ENCODE measurements at regions not wholly inside any gene's neighbourhood (a gene's known extent, or its start where the extent isn't known, plus 50 kb on each side); places are given as distances from the start of the nearest gene placed in this dataset.

DNA sequence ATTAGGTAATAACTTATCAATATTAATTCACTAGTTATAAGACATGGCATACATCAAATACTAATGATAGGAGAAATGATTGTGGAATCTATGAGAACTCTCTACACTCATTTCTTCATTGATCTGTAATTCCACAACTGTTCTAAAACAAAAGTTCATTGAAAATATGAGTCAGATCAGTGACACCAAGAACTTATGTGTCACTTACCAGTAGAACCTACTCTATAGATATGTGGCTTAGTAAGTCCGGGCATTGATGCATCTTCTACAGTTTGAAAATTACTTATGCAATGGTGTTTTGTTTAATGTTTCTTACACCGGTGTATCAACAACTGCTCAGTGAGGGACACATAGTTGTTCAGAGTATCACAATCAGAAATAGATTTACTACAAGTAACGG lies 520.3 kb downstream of the ARAP2 start:
- intact Hi-C loops (cut with micrococcal nuclease) = loop anchor here (10.0 kb wide), 1 partner anchor 211 kb away; no protein-coding TSS in a partner anchor
- Mint-ChIP-seq H3K4me1 (no peaks in the 10 kb centered on the region), H3K36me3 (ENCODE audit: low read depth) (no peaks in the 10 kb centered on the region), H3K4me3 (no peak overlapping the region), H3K27ac (no peak overlapping the region), H3K27me3 (no peaks in the 10 kb centered on the region), H3K9me3 (no peaks in the 10 kb centered on the region)
- no peak for DNase-seq

DNA sequence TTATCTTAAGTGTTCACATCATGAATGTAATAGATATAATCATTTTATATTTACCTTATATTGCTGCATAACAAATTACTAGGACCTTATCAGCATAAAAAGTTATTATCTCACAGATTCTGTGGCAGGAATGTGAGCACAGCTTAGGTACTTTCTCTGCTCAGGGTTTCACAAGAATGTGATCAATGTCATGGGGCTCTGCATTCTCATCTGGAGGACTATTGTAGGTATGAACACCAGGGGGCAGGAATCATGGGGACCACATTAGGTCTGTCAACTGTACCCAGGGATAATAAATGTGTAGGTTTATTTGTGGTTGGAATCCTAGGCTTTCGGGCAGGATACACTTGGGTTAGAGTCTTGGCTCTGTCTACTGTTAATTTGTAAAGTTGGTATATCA lies 519.2 kb downstream of the ARAP2 start:
- H3K36me3 Mint-ChIP-seq (ENCODE audit: low read depth) = no peaks in the 10 kb centered on the region
- H3K4me1 Mint-ChIP-seq = no peaks in the 10 kb centered on the region
- no peaks in the 10 kb centered on the region for H3K9me3 Mint-ChIP-seq
- DNase-seq = no peak
- no peak overlapping the region for H3K4me3 Mint-ChIP-seq
- H3K27me3 Mint-ChIP-seq = no peaks in the 10 kb centered on the region
- no peak overlapping the region for H3K27ac Mint-ChIP-seq
- intact Hi-C loops (cut with micrococcal nuclease) = loop anchor here (10.0 kb wide), 1 partner anchor 210 kb away; no protein-coding TSS in a partner anchor

DNA sequence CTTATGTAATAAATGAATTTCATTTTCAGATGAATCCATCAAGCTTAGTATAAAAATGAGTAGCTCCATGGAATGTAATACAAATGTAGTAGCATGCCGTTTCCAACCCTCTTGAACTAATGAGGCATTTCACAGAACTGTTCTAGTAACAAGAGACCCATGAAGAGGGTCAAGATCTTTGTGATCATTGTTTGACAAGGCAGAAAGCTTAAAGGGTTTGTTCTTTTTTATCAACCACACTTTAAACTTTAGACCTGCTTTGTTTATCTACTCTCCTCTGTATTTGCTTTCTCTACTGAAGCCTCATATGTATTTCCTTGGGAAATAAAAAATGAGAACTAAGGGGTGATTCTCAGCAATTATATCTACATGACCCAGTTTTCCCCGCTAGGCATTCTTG lies 513.9 kb downstream of the ARAP2 start:
- no peaks in the 10 kb centered on the region for H3K9me3 Mint-ChIP-seq
- intact Hi-C loops (cut with micrococcal nuclease) = no loop called here
- H3K4me3 Mint-ChIP-seq = no peak overlapping the region
- H3K27ac Mint-ChIP-seq = no peak overlapping the region
- DNase-seq = no peak
- no peaks in the 10 kb centered on the region for H3K4me1 Mint-ChIP-seq
- no peaks in the 10 kb centered on the region for H3K27me3 Mint-ChIP-seq
- no peaks in the 10 kb centered on the region for H3K36me3 Mint-ChIP-seq (ENCODE audit: low read depth)

DNA sequence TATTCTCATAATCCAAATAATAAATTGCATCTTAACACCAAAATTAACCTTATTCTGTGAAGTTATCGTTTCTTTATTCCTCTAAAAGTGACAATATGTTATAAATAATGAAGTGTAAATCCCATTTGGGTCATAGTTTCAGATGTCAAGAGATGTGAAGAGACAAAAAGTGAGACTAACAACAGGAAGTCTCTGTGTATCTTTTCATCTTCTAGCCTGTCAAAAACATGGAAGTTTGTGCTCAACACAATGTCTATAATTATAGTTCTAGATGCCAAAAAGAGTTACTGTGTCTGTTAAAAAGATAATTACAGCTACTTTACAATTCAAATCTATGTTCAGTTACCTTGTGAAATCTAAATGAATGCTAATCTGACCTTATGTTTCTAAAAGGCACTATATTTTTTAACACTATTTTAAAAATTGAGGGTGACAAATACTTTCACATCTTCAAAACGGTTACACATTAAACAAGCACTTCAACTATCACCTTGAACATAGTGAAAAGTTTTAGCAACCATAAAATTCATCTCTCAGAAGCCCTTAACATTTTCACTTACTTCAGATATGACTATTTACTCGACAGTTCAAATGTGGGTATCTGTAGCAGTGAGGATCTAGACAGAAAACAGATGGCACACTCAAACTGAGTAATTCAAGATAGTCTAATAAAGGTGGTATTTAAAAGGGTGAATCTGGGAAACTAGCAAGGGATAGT lies 509.8 kb downstream of the ARAP2 start:
- H3K27ac Mint-ChIP-seq = no peak overlapping the region
- H3K9me3 Mint-ChIP-seq = no peaks in the 10 kb centered on the region
- intact Hi-C loops (cut with micrococcal nuclease) = no loop called here
- no peak for DNase-seq
- H3K27me3 Mint-ChIP-seq = no peaks in the 10 kb centered on the region
- H3K4me3 Mint-ChIP-seq = no peak overlapping the region
- H3K4me1 Mint-ChIP-seq = no peaks in the 10 kb centered on the region
- no peaks in the 10 kb centered on the region for H3K36me3 Mint-ChIP-seq (ENCODE audit: low read depth)

DNA sequence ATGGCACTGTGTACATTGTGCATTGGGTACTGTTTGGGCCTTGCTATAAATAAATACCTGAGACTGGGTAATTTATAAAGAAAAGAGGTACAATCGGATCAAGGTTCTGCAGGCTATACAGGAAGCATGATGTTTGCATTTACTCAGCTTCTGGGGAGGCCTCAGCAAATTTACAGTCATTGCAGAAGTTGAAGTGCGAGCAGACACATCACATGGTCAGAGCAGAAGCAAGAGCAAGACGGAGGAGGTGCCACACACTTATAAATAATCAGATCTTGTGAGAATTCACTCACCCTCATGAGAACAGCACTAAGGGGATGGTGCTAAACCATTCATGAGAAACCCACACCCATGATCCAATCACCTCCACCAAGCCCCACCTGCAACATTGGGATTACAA lies 505.0 kb downstream of the ARAP2 start:
- H3K27me3 Mint-ChIP-seq = no peaks in the 10 kb centered on the region

DNA sequence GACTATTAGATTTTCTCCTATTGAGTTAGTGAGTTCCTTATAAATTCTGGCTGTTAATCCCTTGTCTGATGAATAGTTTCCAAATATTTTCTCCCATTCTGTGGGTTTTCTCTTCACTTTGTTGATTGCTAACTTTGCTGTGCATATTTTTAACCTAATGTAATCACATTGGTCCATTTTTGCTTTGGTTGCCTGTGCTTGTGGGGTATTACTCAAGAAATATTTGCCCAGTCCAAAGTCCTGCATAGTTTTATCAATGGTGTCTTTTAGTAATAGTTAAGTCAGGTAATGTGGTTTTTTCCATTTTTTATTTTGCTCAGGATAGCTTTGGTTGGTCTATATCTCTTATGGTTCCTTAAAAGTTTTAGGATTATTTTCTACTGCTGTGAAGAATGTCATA lies 490.3 kb downstream of the ARAP2 start:
- H3K36me3 Mint-ChIP-seq (ENCODE audit: low read depth) = no peaks in the 10 kb centered on the region
- intact Hi-C loops (cut with micrococcal nuclease) = no loop called here
- no peaks in the 10 kb centered on the region for H3K9me3 Mint-ChIP-seq
- no peak overlapping the region for H3K27ac Mint-ChIP-seq
- H3K27me3 Mint-ChIP-seq = no peaks in the 10 kb centered on the region
- DNase-seq = no peak
- no peak overlapping the region for H3K4me3 Mint-ChIP-seq
- no peaks in the 10 kb centered on the region for H3K4me1 Mint-ChIP-seq

More for the DNA sequence above, 505.0 kb downstream of the ARAP2 start:
- H3K27ac Mint-ChIP-seq = no peak overlapping the region
- no peak for DNase-seq
- no peaks in the 10 kb centered on the region for H3K36me3 Mint-ChIP-seq (ENCODE audit: low read depth)
- no peaks in the 10 kb centered on the region for H3K4me1 Mint-ChIP-seq
- intact Hi-C loops (cut with micrococcal nuclease) = no loop called here
- no peak overlapping the region for H3K4me3 Mint-ChIP-seq
- H3K9me3 Mint-ChIP-seq = no peaks in the 10 kb centered on the region

DNA sequence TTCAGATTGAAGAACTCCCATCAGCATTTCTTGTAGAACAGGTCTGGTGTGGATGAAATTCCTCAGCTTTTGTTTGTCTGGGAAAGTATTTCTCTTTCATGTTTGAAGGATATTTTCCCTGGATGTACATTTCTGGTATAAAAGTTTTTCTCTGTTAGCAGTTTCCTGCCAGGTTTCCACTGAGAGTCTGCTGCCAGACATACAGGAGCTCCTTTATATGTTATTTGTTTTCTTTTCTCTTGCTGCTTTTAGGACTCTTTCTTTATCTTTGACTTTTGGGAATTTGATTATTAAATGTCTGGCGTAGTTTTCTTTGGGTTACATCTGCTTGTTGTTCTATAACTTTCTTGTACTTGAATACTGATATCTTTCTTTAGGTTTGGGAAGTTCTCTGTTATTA lies 486.5 kb downstream of the ARAP2 start:
- H3K9me3 Mint-ChIP-seq = no peaks in the 10 kb centered on the region
- H3K4me3 Mint-ChIP-seq = no peak overlapping the region
- no peaks in the 10 kb centered on the region for H3K27me3 Mint-ChIP-seq
- DNase-seq = no peak
- intact Hi-C loops (cut with micrococcal nuclease) = no loop called here
- no peak overlapping the region for H3K27ac Mint-ChIP-seq
- no peaks in the 10 kb centered on the region for H3K36me3 Mint-ChIP-seq (ENCODE audit: low read depth)
- no peaks in the 10 kb centered on the region for H3K4me1 Mint-ChIP-seq

DNA sequence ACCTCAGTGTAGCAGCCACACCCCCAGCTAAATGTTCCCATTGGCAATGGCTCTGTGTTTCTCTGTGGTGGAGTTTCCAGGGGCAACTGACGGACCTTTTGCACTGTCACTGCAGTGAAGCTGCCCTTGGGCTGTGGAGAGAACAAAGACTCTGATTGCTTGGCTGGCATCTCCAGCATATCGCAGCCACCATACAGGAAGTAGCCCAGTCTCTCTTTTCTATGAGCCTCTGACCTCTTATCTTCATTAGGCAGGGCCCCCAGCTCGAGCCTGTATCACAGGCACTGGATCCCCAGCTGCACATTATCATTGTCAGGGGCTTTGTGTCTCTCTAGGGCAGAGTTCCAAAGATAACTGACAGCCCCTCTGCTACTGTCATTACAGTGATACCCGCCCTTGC lies 483.5 kb downstream of the ARAP2 start:
- Mint-ChIP-seq H3K27me3 (no peaks in the 10 kb centered on the region), H3K36me3 (ENCODE audit: low read depth) (no peaks in the 10 kb centered on the region), H3K27ac (no peak overlapping the region), H3K4me3 (no peak overlapping the region), H3K9me3 (no peaks in the 10 kb centered on the region), H3K4me1 (no peaks in the 10 kb centered on the region)
- no peak for DNase-seq
- intact Hi-C loops (cut with micrococcal nuclease) = no loop called here

DNA sequence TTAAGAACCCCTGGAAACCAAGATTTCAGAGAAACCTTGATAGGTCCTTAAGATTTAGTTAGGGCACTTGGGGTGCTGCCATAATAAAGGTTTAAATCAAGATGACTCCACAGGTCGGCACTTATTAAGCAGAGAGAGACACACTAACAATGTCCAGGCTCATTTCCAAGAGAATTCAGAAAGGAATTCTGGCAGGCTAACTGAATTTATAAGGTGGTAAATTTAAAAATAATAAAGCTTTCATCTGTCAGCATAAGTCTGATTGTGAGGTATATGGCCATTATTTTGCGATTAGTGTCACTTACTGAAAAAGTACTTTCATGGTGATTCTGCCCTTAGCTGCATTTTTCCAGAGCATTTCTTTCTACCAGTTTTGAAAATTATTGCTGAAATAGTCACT lies 472.7 kb downstream of the ARAP2 start:
- intact Hi-C loops (cut with micrococcal nuclease) = no loop called here
- no peaks in the 10 kb centered on the region for H3K4me1 Mint-ChIP-seq
- H3K27me3 Mint-ChIP-seq = no peaks in the 10 kb centered on the region
- H3K9me3 Mint-ChIP-seq = no peaks in the 10 kb centered on the region
- DNase-seq = no peak
- H3K4me3 Mint-ChIP-seq = no peak overlapping the region
- no peaks in the 10 kb centered on the region for H3K36me3 Mint-ChIP-seq (ENCODE audit: low read depth)
- no peak overlapping the region for H3K27ac Mint-ChIP-seq

DNA sequence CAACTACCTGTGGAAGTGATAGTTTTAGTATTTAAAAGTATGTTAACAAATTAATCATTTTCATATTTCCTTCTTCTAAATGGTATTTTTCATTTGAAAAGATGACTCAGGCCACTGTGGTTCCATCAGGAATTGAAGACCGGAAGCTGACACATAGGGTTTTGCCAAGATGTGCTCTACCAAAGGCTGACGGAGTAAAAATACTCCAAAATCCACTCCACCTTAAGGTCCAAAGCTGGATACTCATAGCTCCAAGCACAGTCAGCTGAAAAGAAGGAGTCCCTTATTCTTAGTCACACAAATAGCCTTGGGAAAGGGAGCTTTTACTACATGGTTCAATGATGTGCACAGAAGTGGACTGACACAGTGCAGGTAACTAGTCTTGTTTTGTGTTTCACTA lies 472.0 kb downstream of the ARAP2 start:
- Mint-ChIP-seq H3K4me3 (no peak overlapping the region), H3K9me3 (no peaks in the 10 kb centered on the region), H3K27me3 (no peaks in the 10 kb centered on the region), H3K4me1 (no peaks in the 10 kb centered on the region), H3K36me3 (ENCODE audit: low read depth) (no peaks in the 10 kb centered on the region), H3K27ac (no peak overlapping the region)
- intact Hi-C loops (cut with micrococcal nuclease) = no loop called here
- no peak for DNase-seq

DNA sequence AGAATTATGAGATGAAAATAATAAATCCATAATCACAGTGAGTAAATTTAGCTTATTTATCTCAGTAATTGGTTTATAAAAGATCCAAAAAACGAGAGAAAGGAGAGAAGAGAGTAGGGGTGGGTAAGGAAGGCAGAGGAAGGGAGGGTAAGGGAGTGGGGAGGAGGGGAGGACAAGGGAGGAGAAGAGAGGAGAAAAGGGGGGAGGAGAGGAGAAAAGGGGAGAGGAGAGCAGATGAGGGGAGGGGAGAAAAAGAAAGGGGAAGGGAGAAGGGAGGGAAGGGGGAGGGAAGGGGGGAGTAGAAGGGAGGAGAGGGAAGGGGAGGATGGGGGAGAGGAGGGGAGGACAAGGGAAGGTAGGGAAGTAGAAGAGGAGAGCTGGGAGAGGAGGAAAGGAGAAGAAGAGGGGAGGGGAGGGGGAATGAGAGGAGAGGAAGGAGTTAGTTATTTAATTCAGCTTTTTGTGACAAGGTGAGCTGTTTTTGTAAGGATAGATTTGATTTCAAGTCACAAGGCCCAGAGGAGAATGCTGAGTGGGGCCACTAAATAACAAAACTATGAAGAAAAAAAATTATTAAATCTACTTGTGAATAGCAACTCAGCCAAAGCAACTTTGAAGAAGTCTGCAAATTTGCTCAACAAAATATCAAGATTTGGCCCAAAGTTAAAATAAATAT lies 454.3 kb downstream of the ARAP2 start:
- no peak overlapping the region for H3K27ac Mint-ChIP-seq
- H3K27me3 Mint-ChIP-seq = no peaks in the 10 kb centered on the region
- no peak for DNase-seq
- H3K36me3 Mint-ChIP-seq (ENCODE audit: low read depth) = no peaks in the 10 kb centered on the region
- H3K4me3 Mint-ChIP-seq = no peak overlapping the region
- H3K9me3 Mint-ChIP-seq = no peaks in the 10 kb centered on the region
- H3K4me1 Mint-ChIP-seq = no peaks in the 10 kb centered on the region
- intact Hi-C loops (cut with micrococcal nuclease) = no loop called here

DNA sequence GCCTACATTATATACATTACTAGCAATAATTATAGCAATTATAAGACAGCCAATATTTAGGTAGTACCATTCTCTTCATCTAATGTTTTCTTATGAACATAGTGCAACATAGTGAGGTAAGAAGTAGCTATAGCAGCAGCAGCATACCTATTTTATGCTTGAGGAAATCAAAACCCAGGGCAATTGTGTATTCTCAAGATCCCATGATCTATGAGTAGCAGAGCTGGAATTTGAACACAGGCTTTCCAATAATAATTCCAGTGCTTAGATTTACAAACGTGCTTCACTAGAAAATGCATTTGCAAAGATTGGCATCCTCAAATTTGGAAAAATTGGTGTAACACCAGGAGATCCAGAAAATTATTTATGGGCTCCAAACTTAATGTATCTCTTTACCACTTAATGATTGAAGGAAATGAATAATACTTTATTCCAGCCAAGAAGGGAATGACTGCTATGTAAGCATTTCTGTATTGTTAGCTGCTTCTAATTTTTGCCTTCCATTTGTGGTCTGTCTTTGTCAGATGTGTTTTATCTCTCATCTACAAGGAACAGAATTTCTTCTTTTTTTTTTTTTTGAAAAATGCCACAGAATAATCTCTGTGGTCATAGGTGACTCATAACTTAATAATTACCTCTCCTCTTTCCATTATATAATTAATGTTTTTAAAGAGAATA lies 451.1 kb downstream of the ARAP2 start:
- Mint-ChIP-seq H3K27ac (no peak overlapping the region), H3K27me3 (no peaks in the 10 kb centered on the region), H3K9me3 (peaks cover 3% of the 10 kb centered on the region), H3K4me3 (no peak overlapping the region), H3K4me1 (no peaks in the 10 kb centered on the region), H3K36me3 (ENCODE audit: low read depth) (no peaks in the 10 kb centered on the region)
- DNase-seq = no peak
- intact Hi-C loops (cut with micrococcal nuclease) = no loop called here

DNA sequence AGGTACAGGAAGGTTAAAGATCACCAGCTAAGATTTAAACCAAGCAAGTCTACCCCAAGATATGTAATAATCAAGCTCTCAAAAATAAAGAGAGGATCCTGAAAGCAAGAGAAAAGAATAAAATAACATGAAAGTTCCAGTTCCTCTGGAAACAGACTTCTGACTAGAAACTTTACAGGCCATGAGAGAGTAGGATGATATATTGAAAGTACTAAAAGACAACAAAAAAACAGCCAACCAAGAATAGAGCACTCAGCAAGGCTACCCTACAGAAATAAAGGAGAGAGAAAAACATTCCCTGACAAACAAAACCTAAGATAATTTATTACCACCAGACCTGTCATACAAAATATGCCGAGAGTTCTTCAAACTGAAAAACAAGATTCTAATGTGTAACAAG lies 450.5 kb downstream of the ARAP2 start:
- Mint-ChIP-seq H3K36me3 (ENCODE audit: low read depth) (no peaks in the 10 kb centered on the region), H3K27ac (no peak overlapping the region), H3K9me3 (peaks cover 3% of the 10 kb centered on the region), H3K27me3 (no peaks in the 10 kb centered on the region), H3K4me1 (no peaks in the 10 kb centered on the region), H3K4me3 (no peak overlapping the region)
- no peak for DNase-seq
- intact Hi-C loops (cut with micrococcal nuclease) = no loop called here

DNA sequence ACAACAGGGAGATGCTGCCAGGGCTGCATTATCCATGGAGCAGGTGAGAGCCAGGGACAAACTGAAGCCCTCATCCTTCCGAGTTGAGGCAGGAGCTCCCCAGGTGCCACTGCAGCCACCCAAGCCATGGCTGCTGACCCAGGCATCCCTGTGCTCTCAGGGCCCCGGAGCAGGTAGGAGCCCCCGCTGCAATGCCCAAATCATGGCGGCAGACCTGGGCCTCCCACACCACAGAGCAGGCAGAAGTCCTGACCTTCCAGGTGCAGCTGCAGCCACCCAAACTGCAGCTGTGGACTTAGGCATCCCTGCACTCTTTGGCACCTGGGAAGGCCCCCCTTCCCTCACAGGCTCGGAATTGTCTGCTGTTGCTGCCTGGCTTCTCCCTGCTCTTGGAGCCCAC lies 443.6 kb downstream of the ARAP2 start:
- Mint-ChIP-seq H3K9me3 (peaks cover 3% of the 10 kb centered on the region), H3K27me3 (no peaks in the 10 kb centered on the region), H3K4me3 (no peak overlapping the region), H3K27ac (no peak overlapping the region), H3K36me3 (ENCODE audit: low read depth) (no peaks in the 10 kb centered on the region), H3K4me1 (no peaks in the 10 kb centered on the region)
- DNase-seq = no peak
- intact Hi-C loops (cut with micrococcal nuclease) = no loop called here
